Mucosa of descending colon (tissue), 3 donors: ENCODE measurements at regions not wholly inside any gene's neighbourhood (a gene's known extent, or its start where the extent isn't known, plus 50 kb on each side); places are given as distances from the start of the nearest gene placed in this dataset.
A peak's percentile ranks its signal among the peaks of the same experiment; 100 is the strongest.

Experiments
- ATAC-seq: fragments of 200-7000 bp; cut with Tn5 transposase; one replicate; pipeline ENCODE4 v1.9.1; 2020; ENCODE audit warnings: mild to moderate bottlenecking, moderate library complexity
- DNase-seq, 3 donors: peaks; one replicate each; pipeline ENCODE4 v3.0.0-alpha.2; 2020
- H3K36me3 ChIP-seq: fragments of 200-600 bp; one replicate; pipeline ENCODE4 v1.8.0; 2021; ENCODE audit warnings: low read depth, mild to moderate bottlenecking
- H3K4me1 ChIP-seq: fragments of 200-600 bp; one replicate; pipeline ENCODE4 v1.8.0; 2021; ENCODE audit warnings: low read depth, mild to moderate bottlenecking
- H3K4me3 ChIP-seq: fragments of 200-600 bp; one replicate; pipeline ENCODE4 v1.8.0; 2021; ENCODE audit warnings: mild to moderate bottlenecking
- H3K9me3 ChIP-seq: fragments of 200-600 bp; one replicate; pipeline ENCODE4 v1.8.0; 2021; ENCODE audit warnings: mild to moderate bottlenecking
- CTCF ChIP-seq: fragments of 200-600 bp; IDR thresholded peaks from one replicate; pipeline ENCODE4 v1.8.0; 2022; ENCODE audit warnings: antibody characterized with exemption, mild to moderate bottlenecking
- intact Hi-C, 2 donors: fragments of 100-400 bp; cut with DNase I in 1 of 2; cut with micrococcal nuclease in 1 of 2; formaldehyde crosslinking; loops; one replicate each; pipeline versions ENCODE4 v1.11.0 to v1.11.1; 2022; cut with DNase I, micrococcal nuclease
- donor health status: DM: no; HTN: no; CAD: no; lungs with moderate emphysema.
- donor health status: DM: no; HTN: no; CAD: no.
- donor health status: DM: no; HTN: yes; CAD: no.

GRCh38 chr4:184306470-184306869 is 88.8 kb upstream of the ENPP6 start:
- Histone ChIP-seq H3K36me3 (no peaks in the 10 kb centered on the region), H3K4me3 (no peak overlapping the region), H3K4me1 (peaks cover 10% of the 10 kb centered on the region), H3K9me3 (no peaks in the 10 kb centered on the region)
- ATAC-seq: peak; percentile 63
- intact Hi-C loops: no loop called here
- DNase-seq: no peak
- TF ChIP-seq CTCF: no peak

- H3K36me3 ChIP-seq: no peaks in the 10 kb centered on the region
- no peak for DNase-seq
- intact Hi-C loops: no loop called here
- no peak for ATAC-seq
- no peaks in the 10 kb centered on the region for H3K4me1 ChIP-seq
- no peak overlapping the region for H3K4me3 ChIP-seq
- no peaks in the 10 kb centered on the region for H3K9me3 ChIP-seq
- TF ChIP-seq CTCF: no peak
Measured at GRCh38 chr4:184300816-184301215, 83.1 kb upstream of the ENPP6 start.

DNA sequence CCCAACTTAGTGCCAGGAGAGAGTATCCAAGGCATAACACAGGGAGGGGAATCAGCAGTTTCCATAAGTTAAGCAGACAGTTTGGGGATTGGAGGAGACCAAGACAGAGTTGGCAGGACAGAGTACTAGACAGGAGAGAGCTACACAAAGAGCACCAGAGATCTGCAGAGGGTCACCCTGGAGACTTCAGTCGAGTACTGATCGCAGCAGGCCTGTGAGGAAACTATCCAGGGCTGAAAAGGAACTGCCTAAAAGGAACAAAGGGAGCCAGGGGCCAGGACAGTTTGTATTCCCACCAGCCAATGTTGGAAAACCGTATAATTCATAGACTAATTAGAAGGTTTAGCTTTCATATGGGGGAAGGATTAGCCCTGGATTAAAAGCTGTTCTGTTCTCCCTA is 80.6 kb upstream of the ENPP6 start:
- Histone ChIP-seq H3K9me3 (no peaks in the 10 kb centered on the region), H3K4me1 (peaks cover 1% of the 10 kb centered on the region), H3K36me3 (no peaks in the 10 kb centered on the region), H3K4me3 (no peak overlapping the region)
- no peak for TF ChIP-seq CTCF
- DNase-seq (no peak), ATAC-seq (no peak)
- intact Hi-C loops: no loop called here

GRCh38 chr4:184295206-184295605 is 77.5 kb upstream of the ENPP6 start:
- no peak for TF ChIP-seq CTCF
- Histone ChIP-seq H3K9me3 (no peaks in the 10 kb centered on the region), H3K36me3 (no peaks in the 10 kb centered on the region), H3K4me3 (no peak overlapping the region), H3K4me1 (peaks cover 5% of the 10 kb centered on the region)
- intact Hi-C loops: no loop called here
- DNase-seq: peak in 1 of 3 donors; percentile 1
- no peak for ATAC-seq

DNA sequence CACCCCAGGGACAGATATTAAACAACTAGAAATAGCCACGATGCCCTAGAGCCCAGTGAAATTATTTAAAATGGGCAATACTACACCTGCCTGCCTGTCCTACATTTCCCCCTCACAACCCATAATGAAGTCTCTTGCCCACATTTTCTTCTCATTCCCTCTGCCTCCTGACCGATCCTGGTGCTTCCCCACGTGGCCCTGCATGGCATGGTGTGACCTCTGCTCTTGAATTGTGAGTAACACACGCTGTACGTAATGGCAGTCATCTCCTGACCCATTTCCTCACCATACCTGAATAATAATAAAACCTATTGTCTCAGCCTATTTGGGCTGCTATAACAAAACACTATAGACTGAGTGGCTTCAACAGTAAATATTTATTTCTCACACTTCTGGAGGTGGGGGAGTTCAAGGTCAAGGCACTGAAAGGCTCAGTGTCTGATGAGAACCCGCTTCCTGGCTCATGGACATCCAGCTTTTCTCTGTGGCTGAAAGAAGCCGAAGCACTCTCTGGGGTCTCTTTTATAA is 77.0 kb upstream of the ENPP6 start:
- DNase-seq: peak in 1 of 3 donors; percentile 5
- no peak overlapping the region for H3K4me3 ChIP-seq
- no peak for TF ChIP-seq CTCF

DNA sequence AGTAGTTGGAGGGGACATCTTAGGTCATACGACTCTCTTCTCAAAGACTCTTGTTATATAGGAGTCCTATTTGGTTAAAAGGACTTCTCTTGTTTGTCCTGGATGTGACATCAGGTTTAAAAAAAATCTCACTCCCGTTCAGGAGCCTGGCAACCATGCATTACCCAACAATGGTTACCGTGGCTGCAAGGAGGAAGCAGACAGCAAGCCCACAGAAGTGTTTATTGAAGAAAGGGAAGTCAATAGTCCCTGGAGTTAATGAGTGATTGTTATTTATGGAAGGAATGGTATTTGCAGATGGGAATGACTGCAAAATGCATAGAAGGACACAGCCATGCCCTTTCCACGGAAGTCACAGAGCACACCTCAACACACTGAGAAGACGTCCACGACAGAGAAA is 75.9 kb upstream of the ENPP6 start:
- H3K36me3 ChIP-seq: no peaks in the 10 kb centered on the region
- H3K9me3 ChIP-seq: no peaks in the 10 kb centered on the region
- H3K4me1 ChIP-seq: peaks cover 14% of the 10 kb centered on the region
- peak; percentile 91 for ATAC-seq
- no peak for TF ChIP-seq CTCF
- no peak overlapping the region for H3K4me3 ChIP-seq
- DNase-seq: peak in 1 of 3 donors; percentile 61
- intact Hi-C loops: no loop called here

More for the DNA sequence above, 77.0 kb upstream of the ENPP6 start:
- intact Hi-C loops: no loop called here
- H3K36me3 ChIP-seq: no peaks in the 10 kb centered on the region
- no peaks in the 10 kb centered on the region for H3K9me3 ChIP-seq
- ATAC-seq: no peak
- H3K4me1 ChIP-seq: peaks cover 5% of the 10 kb centered on the region
